Nephron (organoid): ENCODE measurements at regions not wholly inside any gene's neighbourhood (a gene's known extent, or its start where the extent isn't known, plus 50 kb on each side); places are given as distances from the start of the nearest gene placed in this dataset.
A peak's percentile ranks its signal among the peaks of the same experiment; 100 is the strongest.

ENCODE experiments used
- H3K27ac Mint-ChIP-seq, 3 experiments: 2 replicates each; pipeline ENCODE4 v1.8.0; 2020; ENCODE audit warnings: mixed read lengths in 3 of 3, mild to moderate bottlenecking in 2 of 3, moderate library complexity in 1 of 3
- H3K27me3 Mint-ChIP-seq: 2 replicates; pipeline ENCODE4 v1.8.0; 2021; ENCODE audit warnings: low read depth, mild to moderate bottlenecking, moderate library complexity, mixed read lengths
- H3K36me3 Mint-ChIP-seq: 2 replicates; pipeline ENCODE4 v1.8.0; 2020; ENCODE audit warnings: low read depth, mixed read lengths
- H3K4me1 Mint-ChIP-seq: 2 replicates; pipeline ENCODE4 v1.8.0; 2020; ENCODE audit warnings: mixed read lengths
- H3K4me3 Mint-ChIP-seq, 3 experiments: 2 replicates each; pipeline ENCODE4 v1.8.0; 2020; ENCODE audit warnings: mild to moderate bottlenecking in 3 of 3, mixed read lengths in 3 of 3, moderate library complexity in 2 of 3
- H3K9me3 Mint-ChIP-seq: 2 replicates; pipeline ENCODE4 v1.8.0; 2020; ENCODE audit warnings: mixed read lengths
- CTCF ChIP-seq, 3 experiments: fragments of 200-600 bp; sonication (generic); IDR thresholded peaks; one replicate each; pipeline ENCODE4 v1.5.0; 2021; ENCODE audit warnings: antibody characterized with exemption in 3 of 3; ENCODE audit not compliant: unreplicated experiment in 3 of 3

- Mint-ChIP-seq H3K4me3 (no peak overlapping the region), H3K4me1 (peaks cover 22% of the 10 kb centered on the region), H3K27me3 (no peaks in the 10 kb centered on the region), H3K36me3 (no peaks in the 10 kb centered on the region), H3K9me3 (peaks cover 2% of the 10 kb centered on the region), H3K27ac (no peak overlapping the region)
- no peak for TF ChIP-seq CTCF (IDR thresholded peaks at IDR 0.05; ENCODE audit: unreplicated experiment in 3 of 3)
Measured at GRCh38 chr13:53101883-53102282, 73.3 kb downstream of the OLFM4 start.

GRCh38 chr13:53104136-53104535, 75.5 kb downstream of the OLFM4 start:
- Mint-ChIP-seq H3K9me3 (no peaks in the 10 kb centered on the region), H3K27me3 (no peaks in the 10 kb centered on the region), H3K27ac (peak overlapping the region; percentile 32 to 67 (median 42)), H3K36me3 (no peaks in the 10 kb centered on the region), H3K4me3 (no peak overlapping the region), H3K4me1 (peaks cover 14% of the 10 kb centered on the region)
- no peak for TF ChIP-seq CTCF (IDR thresholded peaks at IDR 0.05; ENCODE audit: unreplicated experiment in 3 of 3)

- peaks cover 5% of the 10 kb centered on the region for H3K4me1 Mint-ChIP-seq
Measured at GRCh38 chr13:53105477-53105876, 76.9 kb downstream of the OLFM4 start.

GRCh38 chr13:53105890-53106289, 77.3 kb downstream of the OLFM4 start:
- Mint-ChIP-seq H3K27ac (no peak overlapping the region), H3K36me3 (no peaks in the 10 kb centered on the region), H3K27me3 (no peaks in the 10 kb centered on the region), H3K9me3 (no peaks in the 10 kb centered on the region), H3K4me1 (peaks cover 5% of the 10 kb centered on the region), H3K4me3 (no peak overlapping the region)
- no peak for TF ChIP-seq CTCF (IDR thresholded peaks at IDR 0.05; ENCODE audit: unreplicated experiment in 3 of 3)

More at GRCh38 chr13:53105477-53105876, 76.9 kb downstream of the OLFM4 start:
- Mint-ChIP-seq H3K27me3 (no peaks in the 10 kb centered on the region), H3K9me3 (no peaks in the 10 kb centered on the region), H3K36me3 (no peaks in the 10 kb centered on the region), H3K27ac (peak overlapping the region in 1 of 3 experiments; percentile 15), H3K4me3 (no peak overlapping the region)
- TF ChIP-seq CTCF (IDR thresholded peaks at IDR 0.05; ENCODE audit: unreplicated experiment in 3 of 3) = no peak

GRCh38 chr13:53110181-53110580, 81.6 kb downstream of the OLFM4 start:
- H3K9me3 Mint-ChIP-seq = no peaks in the 10 kb centered on the region
- H3K27me3 Mint-ChIP-seq = no peaks in the 10 kb centered on the region
- H3K36me3 Mint-ChIP-seq = no peaks in the 10 kb centered on the region
- no peak for TF ChIP-seq CTCF (IDR thresholded peaks at IDR 0.05; ENCODE audit: unreplicated experiment in 3 of 3)
- no peak overlapping the region for H3K27ac Mint-ChIP-seq
- H3K4me1 Mint-ChIP-seq = no peaks in the 10 kb centered on the region
- H3K4me3 Mint-ChIP-seq = no peak overlapping the region

GRCh38 chr13:53110614-53111013, 82.0 kb downstream of the OLFM4 start:
- no peak overlapping the region for H3K27ac Mint-ChIP-seq
- TF ChIP-seq CTCF (IDR thresholded peaks at IDR 0.05; ENCODE audit: unreplicated experiment in 3 of 3) = no peak
- no peak overlapping the region for H3K4me3 Mint-ChIP-seq
- H3K36me3 Mint-ChIP-seq = no peaks in the 10 kb centered on the region
- no peaks in the 10 kb centered on the region for H3K27me3 Mint-ChIP-seq
- H3K4me1 Mint-ChIP-seq = no peaks in the 10 kb centered on the region
- H3K9me3 Mint-ChIP-seq = no peaks in the 10 kb centered on the region
